Memory B cell (primary cell): ENCODE measurements at regions not wholly inside any gene's neighbourhood (a gene's known extent, or its start where the extent isn't known, plus 50 kb on each side); places are given as distances from the start of the nearest gene placed in this dataset.

Experiments used
- ATAC-seq: fragments of 150-1000 bp; cut with Tn5 transposase; 2 replicates; pipeline ENCODE4 v1.10.0; 2021; ENCODE audit warnings: low read depth, mild to moderate bottlenecking, moderate library complexity
- DNase-seq, 2 donors: peaks; one replicate each; pipeline ENCODE4 v3.0.0; 2022; ENCODE audit warnings: low spot score in 2 of 2
- H3K27ac Mint-ChIP-seq: one replicate; pipeline ENCODE4 v1.8.0; 2022; ENCODE audit warnings: mild to moderate bottlenecking, moderate library complexity, mixed read lengths
- H3K27me3 Mint-ChIP-seq: one replicate; pipeline ENCODE4 v1.8.0; 2022; ENCODE audit warnings: mixed read lengths
- H3K36me3 Mint-ChIP-seq: one replicate; pipeline ENCODE4 v1.8.0; 2022; ENCODE audit warnings: mild to moderate bottlenecking, mixed read lengths
- H3K4me1 Mint-ChIP-seq: one replicate; pipeline ENCODE4 v1.8.0; 2022; ENCODE audit warnings: mixed read lengths
- H3K4me3 Mint-ChIP-seq: one replicate; pipeline ENCODE4 v1.8.0; 2022; ENCODE audit warnings: mild to moderate bottlenecking, moderate library complexity, mixed read lengths
- H3K9me3 Mint-ChIP-seq: one replicate; pipeline ENCODE4 v1.8.0; 2022; ENCODE audit warnings: mixed read lengths

GRCh38 chr10:21167288-21168010 is 270.3 kb upstream of the NEBL start:
- H3K4me3 Mint-ChIP-seq, result no peak overlapping the region
- DNase-seq (no peak), ATAC-seq (no peak)
- H3K9me3 Mint-ChIP-seq, result no peaks in the 10 kb centered on the region
- peaks cover 3% of the 10 kb centered on the region for H3K4me1 Mint-ChIP-seq
- H3K27ac Mint-ChIP-seq, result no peak overlapping the region
- peaks cover 6% of the 10 kb centered on the region for H3K27me3 Mint-ChIP-seq
- H3K36me3 Mint-ChIP-seq, result no peaks in the 10 kb centered on the region

DNA sequence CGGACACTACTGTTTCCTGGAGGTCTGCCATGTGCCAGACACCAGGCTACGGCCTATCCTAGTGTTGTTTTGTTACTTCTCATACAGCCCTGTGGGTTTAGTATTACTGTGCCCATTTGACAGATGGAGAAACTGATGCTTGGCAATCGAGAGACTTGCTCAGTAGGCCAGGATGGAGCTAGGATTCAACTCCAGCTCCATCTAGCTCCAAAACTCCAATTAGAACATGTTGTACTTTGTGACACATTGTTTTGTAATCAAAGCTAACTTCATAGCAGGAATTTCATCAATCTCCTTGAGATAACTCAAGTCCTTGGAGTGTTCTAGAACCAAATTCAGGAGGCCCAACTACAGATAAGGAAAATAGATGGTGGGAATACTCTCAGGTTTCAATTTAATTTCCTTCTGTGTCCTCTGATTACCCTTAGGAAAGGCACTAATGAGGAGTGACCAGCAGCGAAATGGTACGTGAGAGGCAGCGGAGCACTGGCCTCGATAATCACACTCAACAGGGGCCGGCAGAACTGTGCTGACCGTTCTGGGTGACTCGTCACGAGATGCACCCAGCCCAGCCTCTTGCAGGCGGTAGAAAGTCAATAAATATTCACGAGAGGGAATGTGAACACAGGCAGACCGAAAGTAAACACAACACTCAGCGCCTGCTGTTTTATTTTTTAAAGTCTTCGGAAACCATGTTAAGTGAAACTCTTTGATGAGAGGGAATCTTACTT is 269.6 kb upstream of the NEBL start:
- no peak overlapping the region for H3K27ac Mint-ChIP-seq
- peaks cover 6% of the 10 kb centered on the region for H3K27me3 Mint-ChIP-seq
- no peaks in the 10 kb centered on the region for H3K9me3 Mint-ChIP-seq
- no peak overlapping the region for H3K4me3 Mint-ChIP-seq
- DNase-seq (no peak), ATAC-seq (no peak)
- H3K36me3 Mint-ChIP-seq, result no peaks in the 10 kb centered on the region
- H3K4me1 Mint-ChIP-seq, result peaks cover 3% of the 10 kb centered on the region

GRCh38 chr10:21165489-21165888 is 268.4 kb upstream of the NEBL start:
- DNase-seq (no peak), ATAC-seq (no peak)
- Mint-ChIP-seq H3K9me3 (no peaks in the 10 kb centered on the region), H3K4me3 (no peak overlapping the region), H3K27me3 (peaks cover 6% of the 10 kb centered on the region), H3K36me3 (no peaks in the 10 kb centered on the region), H3K27ac (no peak overlapping the region), H3K4me1 (no peaks in the 10 kb centered on the region)

- DNase-seq (no peak), ATAC-seq (no peak)
- Mint-ChIP-seq H3K27me3 (peaks cover 3% of the 10 kb centered on the region), H3K9me3 (peaks cover 2% of the 10 kb centered on the region), H3K4me1 (no peaks in the 10 kb centered on the region), H3K27ac (no peak overlapping the region), H3K4me3 (no peak overlapping the region), H3K36me3 (no peaks in the 10 kb centered on the region)
Measured at GRCh38 chr10:21164687-21165086, 267.6 kb upstream of the NEBL start.

- Mint-ChIP-seq H3K36me3 (no peaks in the 10 kb centered on the region), H3K4me3 (no peak overlapping the region), H3K27me3 (peaks cover 3% of the 10 kb centered on the region), H3K9me3 (peaks cover 2% of the 10 kb centered on the region), H3K27ac (no peak overlapping the region), H3K4me1 (no peaks in the 10 kb centered on the region)
- DNase-seq, result no peak
- ATAC-seq, result no peak
Measured at GRCh38 chr10:21162948-21163347, 265.8 kb upstream of the NEBL start.

GRCh38 chr10:21161647-21162046 is 264.5 kb upstream of the NEBL start:
- no peak overlapping the region for H3K27ac Mint-ChIP-seq
- H3K4me1 Mint-ChIP-seq, result no peaks in the 10 kb centered on the region
- no peaks in the 10 kb centered on the region for H3K36me3 Mint-ChIP-seq
- H3K9me3 Mint-ChIP-seq, result peaks cover 2% of the 10 kb centered on the region
- DNase-seq (no peak), ATAC-seq (no peak)
- peaks cover 5% of the 10 kb centered on the region for H3K27me3 Mint-ChIP-seq
- H3K4me3 Mint-ChIP-seq, result no peak overlapping the region

DNA sequence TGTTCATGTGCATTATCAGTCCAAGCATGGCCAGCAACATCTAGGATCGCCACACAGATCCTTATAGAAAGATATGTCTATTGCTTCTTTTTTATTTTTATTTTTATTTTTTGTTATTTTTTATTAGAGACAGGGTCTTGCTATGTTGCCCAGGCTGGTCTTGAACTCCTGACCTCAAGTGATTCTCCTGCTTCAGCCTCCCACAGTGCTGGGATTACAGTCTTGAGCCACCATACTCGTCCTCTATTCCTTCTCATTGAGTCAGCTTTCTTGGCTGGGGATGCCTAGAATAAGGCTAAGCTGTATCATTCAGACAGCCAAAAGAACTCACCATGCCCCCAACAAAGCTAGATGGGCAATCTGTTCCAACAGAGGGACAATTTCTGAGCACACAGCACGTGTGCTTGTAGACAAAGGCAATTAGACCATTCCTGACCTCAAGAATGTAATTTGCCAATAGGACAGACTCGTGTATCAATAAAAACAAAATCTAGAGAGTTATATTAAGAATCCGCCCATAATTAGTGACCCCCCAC is 264.0 kb upstream of the NEBL start:
- Mint-ChIP-seq H3K27me3 (peaks cover 5% of the 10 kb centered on the region), H3K27ac (no peak overlapping the region), H3K4me1 (no peaks in the 10 kb centered on the region), H3K9me3 (peaks cover 2% of the 10 kb centered on the region), H3K4me3 (no peak overlapping the region), H3K36me3 (no peaks in the 10 kb centered on the region)
- DNase-seq (no peak), ATAC-seq (no peak)

- Mint-ChIP-seq H3K36me3 (no peaks in the 10 kb centered on the region), H3K4me1 (no peaks in the 10 kb centered on the region), H3K9me3 (peaks cover 2% of the 10 kb centered on the region), H3K4me3 (no peak overlapping the region), H3K27me3 (peaks cover 5% of the 10 kb centered on the region), H3K27ac (no peak overlapping the region)
- no peak for DNase-seq
- no peak for ATAC-seq
Measured at GRCh38 chr10:21160116-21160515, 263.0 kb upstream of the NEBL start.

DNA sequence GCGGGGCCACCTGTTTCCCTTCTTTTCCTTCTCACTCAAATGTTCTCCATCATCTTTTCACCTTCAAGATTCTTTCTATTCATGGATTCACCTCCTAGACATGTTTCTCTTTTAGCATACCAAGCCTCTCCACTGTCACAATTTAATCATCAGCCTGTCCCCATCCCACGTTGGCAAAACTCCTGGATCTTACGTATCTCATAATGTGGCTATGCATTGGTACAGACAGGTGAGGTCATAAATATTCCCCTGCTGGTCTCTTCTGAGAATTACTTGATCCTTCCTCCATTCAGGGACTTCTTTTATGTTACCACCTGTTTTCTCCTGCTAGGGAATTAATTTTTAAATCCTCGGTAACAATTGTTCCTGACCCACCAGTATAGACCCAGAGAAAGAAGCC is 262.6 kb upstream of the NEBL start:
- Mint-ChIP-seq H3K4me1 (no peaks in the 10 kb centered on the region), H3K27ac (no peak overlapping the region), H3K4me3 (no peak overlapping the region), H3K27me3 (peaks cover 5% of the 10 kb centered on the region), H3K9me3 (peaks cover 2% of the 10 kb centered on the region), H3K36me3 (no peaks in the 10 kb centered on the region)
- no peak for ATAC-seq
- no peak for DNase-seq

GRCh38 chr10:21158301-21158700 is 261.2 kb upstream of the NEBL start:
- Mint-ChIP-seq H3K4me3 (no peak overlapping the region), H3K27me3 (peaks cover 5% of the 10 kb centered on the region), H3K36me3 (no peaks in the 10 kb centered on the region), H3K27ac (no peak overlapping the region), H3K9me3 (peaks cover 2% of the 10 kb centered on the region), H3K4me1 (no peaks in the 10 kb centered on the region)
- ATAC-seq, result no peak
- no peak for DNase-seq

DNA sequence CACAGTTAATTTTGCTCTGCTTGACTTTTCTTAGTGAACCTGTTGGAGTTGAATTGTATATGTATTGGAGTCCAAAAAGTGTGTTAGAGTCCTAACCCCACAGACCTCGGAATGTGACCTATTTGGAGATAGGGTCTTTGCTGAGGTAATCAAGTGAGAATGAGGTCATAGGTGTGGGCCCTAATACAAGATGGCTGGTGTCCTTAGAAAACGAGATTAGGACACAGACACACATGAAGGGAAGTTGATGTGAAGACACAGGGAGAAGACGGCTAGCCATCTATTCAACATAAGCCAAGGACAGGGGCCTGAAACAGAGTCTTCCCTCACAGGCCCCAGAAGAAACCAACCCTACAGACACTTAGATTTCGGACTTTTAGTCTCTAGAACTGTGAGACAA is 260.6 kb upstream of the NEBL start:
- ATAC-seq, result no peak
- no peak overlapping the region for H3K4me3 Mint-ChIP-seq
- H3K27ac Mint-ChIP-seq, result no peak overlapping the region
- no peak for DNase-seq
- peaks cover 2% of the 10 kb centered on the region for H3K9me3 Mint-ChIP-seq
- no peaks in the 10 kb centered on the region for H3K4me1 Mint-ChIP-seq
- no peaks in the 10 kb centered on the region for H3K36me3 Mint-ChIP-seq
- peaks cover 4% of the 10 kb centered on the region for H3K27me3 Mint-ChIP-seq

GRCh38 chr10:21150166-21150565 is 253.1 kb upstream of the NEBL start:
- no peaks in the 10 kb centered on the region for H3K36me3 Mint-ChIP-seq
- ATAC-seq (no peak), DNase-seq (no peak)
- peaks cover 4% of the 10 kb centered on the region for H3K9me3 Mint-ChIP-seq
- no peak overlapping the region for H3K27ac Mint-ChIP-seq
- no peaks in the 10 kb centered on the region for H3K4me1 Mint-ChIP-seq
- no peak overlapping the region for H3K4me3 Mint-ChIP-seq
- peaks cover 5% of the 10 kb centered on the region for H3K27me3 Mint-ChIP-seq

DNA sequence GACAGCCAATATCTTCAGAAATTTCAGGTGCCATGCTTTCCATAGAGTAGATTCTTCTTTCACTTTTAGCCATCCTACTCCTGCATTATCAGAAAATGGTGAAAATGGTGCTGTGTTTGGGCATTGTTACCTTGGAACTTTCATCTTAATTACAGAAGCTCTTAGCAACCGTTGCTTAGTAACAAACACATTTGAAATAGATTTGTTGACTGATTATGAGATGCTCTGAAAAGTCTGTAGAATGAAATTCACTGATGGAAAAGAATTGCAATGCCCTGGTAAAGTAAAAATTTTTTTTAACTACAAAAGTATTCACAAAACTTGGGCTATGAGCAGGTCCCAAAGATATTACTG is 249.3 kb upstream of the NEBL start:
- Mint-ChIP-seq H3K9me3 (peaks cover 4% of the 10 kb centered on the region), H3K4me3 (no peak overlapping the region), H3K27ac (no peak overlapping the region), H3K4me1 (no peaks in the 10 kb centered on the region), H3K36me3 (no peaks in the 10 kb centered on the region), H3K27me3 (peaks cover under 1% of the 10 kb centered on the region)
- DNase-seq (no peak), ATAC-seq (no peak)

DNA sequence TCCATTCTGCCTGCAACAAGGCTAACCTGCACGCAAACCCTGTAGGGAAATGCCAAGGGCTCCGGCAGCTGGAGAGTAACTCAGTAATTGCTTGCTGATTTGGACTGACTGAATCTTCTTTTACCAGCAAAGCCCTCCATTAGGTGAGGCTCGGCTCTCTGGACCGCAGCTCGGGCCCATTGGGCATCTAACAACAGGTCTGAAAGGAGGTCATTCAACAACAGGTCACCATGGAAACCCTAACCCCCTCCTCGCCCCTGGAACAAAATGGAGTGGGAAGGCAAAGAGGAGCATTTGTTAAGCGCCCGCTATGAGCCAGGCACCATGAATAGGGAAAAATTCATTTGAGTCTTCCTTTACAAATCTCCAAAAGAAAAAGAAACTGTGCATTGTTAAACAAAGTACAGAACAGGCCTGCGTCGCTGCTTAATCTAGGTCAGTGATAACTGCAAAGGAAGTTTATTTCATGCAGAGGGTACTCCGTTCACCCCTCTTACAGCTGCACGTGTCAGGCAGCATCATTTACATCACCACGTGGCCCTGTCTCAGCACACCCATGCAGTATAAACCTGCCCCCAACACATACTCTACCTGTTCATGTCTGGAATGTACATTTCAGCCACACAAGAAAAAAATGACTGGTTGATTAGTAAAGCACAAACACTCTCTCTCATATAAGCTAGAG is 248.8 kb upstream of the NEBL start:
- no peak overlapping the region for H3K4me3 Mint-ChIP-seq
- H3K36me3 Mint-ChIP-seq, result no peaks in the 10 kb centered on the region
- no peak overlapping the region for H3K27ac Mint-ChIP-seq
- H3K4me1 Mint-ChIP-seq, result no peaks in the 10 kb centered on the region
- ATAC-seq (no peak), DNase-seq (no peak)
- no peaks in the 10 kb centered on the region for H3K27me3 Mint-ChIP-seq
- H3K9me3 Mint-ChIP-seq, result peaks cover 4% of the 10 kb centered on the region
